UCSD-AML1 (cell line): ENCODE measurements at regions not wholly inside any gene's neighbourhood (a gene's known extent, or its start where the extent isn't known, plus 50 kb on each side); places are given as distances from the start of the nearest gene placed in this dataset.
A peak's percentile ranks its signal among the peaks of the same experiment; 100 is the strongest.

Experiments used
- DNase-seq: peaks from one replicate; lab custom pipeline; 2025; ENCODE audit not compliant: unreplicated experiment; lab: John Stamatoyannopoulos, UW

DNA sequence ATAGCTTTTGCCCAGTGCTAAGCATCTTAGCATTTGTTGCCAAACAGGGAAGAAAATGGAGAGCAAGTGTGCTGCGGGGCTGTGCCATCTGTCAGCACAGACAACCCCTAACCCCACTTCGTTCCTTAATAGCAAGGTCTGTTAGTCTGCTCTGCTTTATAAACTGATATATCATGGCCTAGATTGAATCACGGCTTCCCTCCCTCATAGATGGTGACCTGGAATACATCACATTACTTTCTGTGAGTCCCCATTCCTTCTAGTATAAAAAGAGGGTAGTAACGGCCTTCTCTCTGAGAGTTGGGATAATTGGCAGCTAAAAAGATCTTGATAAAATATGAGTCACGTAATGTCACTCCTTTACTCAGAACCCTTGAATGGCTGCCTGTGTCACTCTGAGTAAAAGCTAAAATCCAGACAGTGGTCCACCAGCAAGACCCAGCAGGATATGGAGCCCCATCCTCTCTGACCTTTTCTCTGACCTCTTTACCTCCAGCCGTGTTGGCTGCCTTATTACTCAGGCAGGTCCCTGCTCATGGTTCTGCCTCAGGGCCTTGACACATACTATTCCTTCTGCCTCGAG, 151.7 kb downstream of the DLEU7 start:
- DNase-seq, result no peak

- DNase-seq, result no peak
Observed at GRCh38 chr13:50692396-50692915, 151.0 kb downstream of the DLEU7 start.

GRCh38 chr13:50693727-50694126, 149.8 kb downstream of the DLEU7 start:
- no peak for DNase-seq

DNA sequence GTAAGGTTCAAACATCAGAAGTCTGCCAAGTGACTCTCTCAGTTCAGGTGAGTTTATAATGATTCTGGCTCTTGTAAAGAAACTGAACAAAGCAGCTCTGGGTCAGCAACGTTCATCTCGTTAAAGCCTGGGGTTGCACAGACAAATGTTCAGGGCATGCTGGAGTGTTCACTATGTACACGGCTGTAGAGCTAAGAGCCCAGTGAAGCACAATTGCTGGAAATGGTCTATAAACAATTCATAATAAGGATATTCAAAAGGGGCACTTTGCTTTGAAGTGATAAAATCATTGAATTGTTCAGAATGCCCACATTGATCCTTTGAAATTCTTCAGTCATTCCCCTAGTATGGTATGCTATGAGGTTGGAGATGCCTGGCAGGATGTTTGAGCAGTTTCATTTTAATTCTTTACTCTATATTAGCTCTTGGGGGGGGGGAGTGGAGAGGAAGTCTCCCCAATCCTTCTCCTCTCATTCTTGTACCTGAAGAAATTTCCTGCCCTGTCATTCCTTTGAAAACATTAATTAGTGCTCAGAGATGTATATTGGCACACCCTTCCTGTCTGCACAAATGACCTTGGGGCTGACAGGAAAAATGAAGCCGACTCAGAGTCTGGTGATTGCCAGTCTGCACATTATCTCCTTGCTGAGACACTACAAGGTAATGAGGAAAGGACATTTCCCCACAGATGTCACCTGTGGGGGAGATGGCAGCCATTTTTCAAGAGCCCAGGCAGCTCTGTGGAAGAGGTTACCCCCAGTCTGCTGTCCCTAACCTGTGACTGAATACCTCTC, 145.5 kb downstream of the DLEU7 start:
- DNase-seq, result no peak

- no peak for DNase-seq
Observed at GRCh38 chr13:50699874-50700663, 143.4 kb downstream of the DLEU7 start.

DNA sequence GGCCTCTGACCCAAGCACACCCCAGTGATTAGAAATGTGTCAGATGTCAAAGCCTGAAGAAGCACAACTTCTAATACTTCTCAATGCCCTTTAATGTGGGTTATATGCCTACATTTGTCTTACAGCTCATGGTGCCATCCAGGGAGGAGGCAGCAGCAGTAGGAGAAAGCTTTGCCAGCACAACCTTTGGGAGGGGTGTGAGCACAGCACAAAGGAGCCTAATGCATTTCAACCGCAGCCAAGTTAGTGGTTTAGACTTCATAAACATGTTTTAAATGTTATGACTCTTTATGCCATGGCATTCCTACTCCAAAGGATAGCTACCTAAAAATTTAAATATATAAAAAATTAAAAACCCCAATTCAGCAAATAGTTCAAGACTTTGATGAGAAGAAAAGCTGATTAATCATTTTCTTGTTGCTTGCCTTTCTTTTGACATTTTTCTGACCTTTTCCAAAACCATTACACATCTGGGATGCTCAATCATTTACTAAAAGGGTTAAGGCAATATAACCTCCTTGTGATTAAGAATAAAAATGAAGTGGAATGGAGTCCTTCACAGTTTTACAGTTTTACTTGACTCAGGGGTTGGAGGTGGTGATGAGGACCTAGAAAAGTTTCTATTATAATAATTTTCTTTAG, 142.7 kb downstream of the DLEU7 start:
- DNase-seq, result no peak

DNA sequence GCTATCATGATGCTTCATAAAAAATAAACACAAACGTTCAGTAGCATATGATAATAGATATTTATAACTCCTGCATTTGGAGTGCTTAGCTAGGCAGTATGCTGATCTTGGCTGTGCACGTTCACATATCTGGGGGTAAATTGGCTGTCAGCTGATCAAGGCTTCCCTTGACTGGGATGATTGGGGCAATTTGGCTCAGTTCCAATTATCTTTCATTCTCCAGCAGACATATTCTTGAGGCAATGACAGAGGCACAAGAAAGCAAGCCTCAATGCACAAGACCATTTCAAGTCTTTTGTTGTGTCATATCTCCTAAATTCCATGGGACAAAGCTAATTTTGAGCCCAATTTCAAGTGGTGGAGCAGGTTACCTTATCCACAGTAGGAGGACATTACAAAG, 142.0 kb downstream of the DLEU7 start:
- no peak for DNase-seq

DNA sequence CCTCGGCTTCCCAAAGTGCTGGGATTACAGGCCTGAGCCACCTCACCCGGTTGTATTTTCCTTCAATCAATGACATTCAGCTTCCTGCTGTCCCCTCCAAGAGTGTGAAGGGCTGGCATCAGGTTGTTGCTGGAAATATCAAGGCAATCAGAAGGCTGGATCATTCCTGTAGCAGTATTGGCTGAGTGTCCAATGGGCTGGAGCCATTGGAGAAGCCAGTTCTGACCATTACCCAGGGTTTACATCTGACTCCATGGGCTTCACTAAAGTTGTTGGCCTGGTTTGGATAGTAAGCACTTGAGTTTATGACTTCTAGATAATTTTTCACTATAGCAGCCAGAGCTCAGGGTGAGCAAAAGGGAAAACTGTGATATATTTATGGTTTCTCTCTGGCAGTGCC, 137.0 kb downstream of the DLEU7 start:
- DNase-seq, result no peak

DNA sequence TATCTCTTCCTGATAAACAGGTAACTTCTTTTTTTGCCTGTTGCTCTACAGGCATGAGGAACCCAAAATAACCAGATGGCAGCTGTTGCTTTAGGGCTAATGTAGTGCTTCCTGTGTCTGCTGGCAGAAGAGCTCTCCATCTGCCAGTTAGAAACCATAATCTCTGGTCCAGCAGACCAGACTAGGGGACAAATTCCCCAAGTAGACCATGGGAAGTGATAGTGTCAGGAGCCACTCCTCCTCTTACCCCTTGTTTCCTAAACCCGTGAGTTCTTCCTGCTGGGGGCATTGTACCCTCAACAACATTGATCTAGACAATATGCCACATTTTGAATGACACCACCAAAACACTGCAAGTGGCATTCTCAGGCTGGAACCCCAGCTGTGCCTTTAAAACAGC, 135.9 kb downstream of the DLEU7 start:
- no peak for DNase-seq

DNA sequence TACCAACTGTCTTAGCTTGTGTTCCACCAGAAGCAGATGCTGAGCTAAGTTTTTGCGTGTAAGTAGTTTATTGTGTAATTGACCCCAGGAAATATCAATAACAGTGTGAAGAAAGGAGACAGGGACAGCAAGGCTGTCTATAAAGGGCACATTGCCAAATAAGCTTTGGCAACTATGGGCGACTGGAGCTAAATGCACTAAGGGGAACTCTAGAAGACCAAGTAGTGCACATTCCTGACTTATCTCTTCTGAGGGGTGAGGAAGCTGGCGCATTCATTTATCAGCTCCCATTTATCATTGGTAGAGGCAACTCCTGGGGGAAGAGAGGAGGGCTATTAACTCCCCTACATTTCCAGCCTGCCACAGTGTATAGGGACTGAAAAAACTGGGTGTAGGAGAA, 135.0 kb downstream of the DLEU7 start:
- no peak for DNase-seq

GRCh38 chr13:50709058-50709457, 134.4 kb downstream of the DLEU7 start:
- no peak for DNase-seq

DNA sequence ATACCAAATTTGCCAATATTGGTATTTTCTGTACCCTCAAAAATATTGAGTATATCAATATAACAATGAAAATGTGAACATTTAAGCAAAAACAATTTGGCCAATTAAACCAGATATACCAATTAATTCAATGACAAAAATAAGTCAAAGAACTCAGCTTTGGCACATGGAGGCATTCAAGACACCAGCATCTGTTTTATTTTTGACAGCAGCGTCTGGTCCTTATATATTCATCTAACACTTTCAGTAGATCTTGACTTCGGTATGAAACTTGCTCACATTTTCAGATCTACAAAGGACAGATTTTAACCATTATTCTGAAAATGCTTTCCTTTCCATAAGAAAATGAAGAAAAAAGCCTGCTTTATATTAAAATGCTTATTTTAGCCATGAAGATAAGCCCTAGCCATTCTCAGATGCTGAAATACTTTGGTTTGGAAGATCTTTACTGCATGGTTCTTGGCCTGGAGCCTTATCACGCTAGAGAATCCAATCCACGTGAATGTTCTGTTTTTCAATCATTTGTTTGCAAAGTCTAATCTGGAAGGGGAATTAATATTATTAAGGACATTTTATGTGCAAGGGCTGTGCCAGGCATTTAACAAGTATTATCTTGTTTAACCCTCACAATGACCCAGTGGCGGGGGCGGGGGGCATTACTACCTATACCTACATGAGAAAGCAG, 132.2 kb downstream of the DLEU7 start:
- DNase-seq, result no peak

GRCh38 chr13:50711996-50712395, 131.5 kb downstream of the DLEU7 start:
- no peak for DNase-seq

DNA sequence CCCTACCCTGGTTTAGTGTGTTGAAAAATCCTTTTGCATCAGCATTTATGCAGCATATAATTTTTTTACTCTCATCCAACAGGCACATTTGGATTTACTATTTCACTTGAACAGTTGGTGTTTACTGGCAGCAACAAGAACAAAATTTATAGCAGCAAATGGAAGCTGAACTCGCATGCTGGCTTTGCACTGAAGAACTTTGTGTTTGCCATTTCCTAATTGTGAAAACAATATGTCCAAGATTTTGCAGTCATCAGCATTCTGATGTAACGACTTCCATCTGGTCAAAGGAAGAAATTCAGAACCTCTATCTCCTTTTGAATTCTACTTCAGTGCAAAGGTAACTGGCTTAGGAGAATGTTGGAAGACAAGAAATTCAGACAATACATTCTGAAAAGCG, 131.0 kb downstream of the DLEU7 start:
- no peak for DNase-seq

DNA sequence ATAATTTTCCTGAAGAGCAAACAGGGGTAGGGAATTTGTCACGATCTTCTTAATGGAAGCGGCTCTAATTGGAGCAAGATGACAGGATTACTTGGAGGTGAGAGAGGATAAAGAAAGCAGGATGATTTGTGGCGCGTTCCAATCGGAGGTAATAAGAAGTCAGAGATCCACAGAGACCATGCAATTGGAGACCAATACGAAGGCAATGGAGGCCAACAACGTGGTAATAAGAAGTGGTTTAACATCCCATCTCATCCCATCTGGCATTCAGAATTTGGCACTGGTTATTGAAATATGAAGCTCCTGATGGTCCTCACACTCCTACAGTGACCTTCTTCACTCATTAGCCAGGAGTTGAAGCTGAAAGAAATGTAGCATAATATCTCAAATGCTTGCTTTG, 130.6 kb downstream of the DLEU7 start:
- DNase-seq, result no peak

DNA sequence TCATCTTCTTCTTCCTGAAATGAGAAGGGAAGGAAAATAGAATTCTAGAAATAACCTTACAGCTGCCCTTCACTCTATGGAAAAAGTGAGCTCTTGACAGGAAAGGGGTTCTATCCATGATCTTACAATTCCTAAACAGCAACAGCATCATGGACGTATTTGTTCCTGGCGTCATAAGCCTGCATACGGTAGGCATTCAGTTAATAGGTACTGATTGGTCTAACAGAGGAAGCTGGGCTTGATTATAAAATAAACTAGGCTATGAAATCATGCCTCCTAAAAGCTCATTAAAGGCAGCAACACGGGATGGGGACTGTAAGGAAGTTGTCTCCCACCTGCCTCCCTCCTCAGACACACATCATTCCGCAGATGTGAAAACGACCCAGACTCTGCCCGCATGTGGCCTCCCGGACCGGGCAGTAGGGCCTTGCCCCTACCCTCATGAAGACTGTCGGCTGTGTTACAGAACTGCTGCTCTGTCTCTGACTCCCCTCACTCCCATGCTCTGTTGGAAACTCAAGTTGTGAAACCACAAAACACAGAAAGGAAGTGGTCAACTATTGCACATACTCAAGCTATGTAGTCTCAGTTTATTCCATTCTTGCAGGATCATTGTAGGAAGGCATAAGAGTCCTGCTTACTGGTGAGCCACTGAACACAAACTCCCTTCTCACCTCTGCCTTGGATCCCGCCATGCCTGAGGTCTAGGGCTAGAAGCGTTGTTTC, 129.8 kb downstream of the DLEU7 start:
- peak; percentile 76 for DNase-seq

DNA sequence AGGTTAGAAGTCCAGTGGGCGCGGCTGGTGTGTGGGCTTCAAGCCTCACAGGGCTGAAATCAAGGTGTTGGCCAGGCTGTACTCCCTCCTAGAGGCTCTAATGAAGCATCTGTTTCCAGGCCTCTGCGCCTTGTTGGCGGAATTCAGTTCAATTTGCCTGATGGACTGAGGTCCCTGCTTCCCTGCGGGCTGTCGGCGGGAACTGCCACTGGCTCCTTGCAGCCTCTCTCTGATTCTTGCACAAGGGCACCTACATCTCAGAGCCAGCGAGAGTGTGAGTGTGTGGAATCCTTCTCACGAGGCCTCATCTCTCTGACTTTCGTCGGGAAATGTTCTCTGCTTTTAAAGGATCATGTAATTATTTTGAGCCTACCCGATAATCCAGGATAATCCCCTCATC, 128.6 kb downstream of the DLEU7 start:
- DNase-seq, result no peak

DNA sequence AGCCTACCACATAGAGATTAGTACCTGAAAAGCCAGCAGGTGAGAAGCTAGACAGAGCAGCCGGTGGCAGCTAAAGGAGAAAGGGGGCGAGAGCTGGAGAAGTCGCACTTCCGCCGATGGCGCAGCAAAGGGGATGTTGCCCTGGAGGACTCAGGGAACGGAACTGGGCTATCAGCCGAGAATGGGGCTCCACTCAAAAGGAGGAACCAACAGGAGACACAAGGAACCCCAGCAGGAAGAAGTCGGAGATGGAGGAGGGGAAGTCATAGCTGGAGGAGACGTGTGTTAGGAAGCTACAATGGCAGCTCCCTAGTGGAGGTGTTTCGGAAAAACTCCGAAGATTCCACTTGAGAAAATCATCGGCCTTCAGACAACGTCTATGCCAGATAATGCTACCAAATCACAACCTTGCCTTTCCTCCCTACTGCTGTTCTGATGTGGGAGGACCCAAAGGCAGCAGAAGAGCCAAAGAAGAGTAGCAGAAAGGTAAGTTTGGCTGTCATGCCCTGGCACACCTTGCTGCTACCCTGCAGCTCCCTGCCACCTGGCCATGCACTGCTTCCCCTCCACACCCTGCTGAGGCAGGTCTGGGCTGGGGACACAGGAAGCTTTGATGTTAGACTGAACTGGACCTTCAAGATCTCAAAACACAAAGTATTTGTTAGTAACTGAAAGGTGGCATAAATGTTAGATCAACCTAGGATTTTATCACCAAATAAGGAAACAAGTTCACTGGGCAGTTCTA, 127.9 kb downstream of the DLEU7 start:
- peak; percentile 73 for DNase-seq

DNA sequence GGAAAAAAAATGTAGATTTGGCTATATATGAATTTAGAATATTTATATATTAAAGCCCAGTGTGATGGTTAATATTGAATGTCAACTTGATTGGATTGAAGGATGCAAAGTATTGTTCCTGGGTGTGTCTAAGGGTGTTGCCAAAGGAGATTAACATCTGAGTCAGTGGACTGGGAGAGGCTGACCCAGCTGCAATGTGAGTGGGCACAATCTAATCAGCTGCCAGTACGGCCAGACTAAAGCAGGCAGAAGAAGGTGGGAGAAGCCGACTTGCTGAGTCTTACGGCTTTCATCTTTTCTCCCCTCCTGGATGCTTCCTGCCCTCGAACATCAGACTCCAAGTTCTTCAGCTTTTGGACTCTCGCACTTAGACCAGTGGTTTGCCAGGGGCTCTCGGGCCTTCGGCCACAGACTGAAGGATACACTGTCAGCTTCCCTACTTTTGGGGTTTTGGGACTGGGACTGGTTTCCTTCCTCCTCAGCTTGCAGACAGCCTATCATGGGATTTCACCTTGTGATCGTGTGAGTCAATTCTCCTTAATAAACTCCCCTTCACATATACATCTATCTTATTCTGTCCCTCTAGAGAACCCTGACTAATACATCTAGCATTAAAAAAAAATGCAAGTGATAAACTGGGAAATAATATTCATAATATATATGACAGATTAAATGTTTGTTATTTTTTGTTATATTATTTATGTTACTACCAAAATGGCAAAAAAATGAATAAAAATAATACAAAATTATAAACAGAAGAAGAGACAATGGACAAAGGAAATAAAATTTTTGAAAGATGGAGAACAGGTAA, 122.4 kb downstream of the DLEU7 start:
- no peak for DNase-seq
